ENCODE measurements at regions not wholly inside any gene's neighbourhood (a gene's known extent, or its start where the extent isn't known, plus 50 kb on each side); places are given as distances from the start of the nearest gene placed in this dataset.

DNA sequence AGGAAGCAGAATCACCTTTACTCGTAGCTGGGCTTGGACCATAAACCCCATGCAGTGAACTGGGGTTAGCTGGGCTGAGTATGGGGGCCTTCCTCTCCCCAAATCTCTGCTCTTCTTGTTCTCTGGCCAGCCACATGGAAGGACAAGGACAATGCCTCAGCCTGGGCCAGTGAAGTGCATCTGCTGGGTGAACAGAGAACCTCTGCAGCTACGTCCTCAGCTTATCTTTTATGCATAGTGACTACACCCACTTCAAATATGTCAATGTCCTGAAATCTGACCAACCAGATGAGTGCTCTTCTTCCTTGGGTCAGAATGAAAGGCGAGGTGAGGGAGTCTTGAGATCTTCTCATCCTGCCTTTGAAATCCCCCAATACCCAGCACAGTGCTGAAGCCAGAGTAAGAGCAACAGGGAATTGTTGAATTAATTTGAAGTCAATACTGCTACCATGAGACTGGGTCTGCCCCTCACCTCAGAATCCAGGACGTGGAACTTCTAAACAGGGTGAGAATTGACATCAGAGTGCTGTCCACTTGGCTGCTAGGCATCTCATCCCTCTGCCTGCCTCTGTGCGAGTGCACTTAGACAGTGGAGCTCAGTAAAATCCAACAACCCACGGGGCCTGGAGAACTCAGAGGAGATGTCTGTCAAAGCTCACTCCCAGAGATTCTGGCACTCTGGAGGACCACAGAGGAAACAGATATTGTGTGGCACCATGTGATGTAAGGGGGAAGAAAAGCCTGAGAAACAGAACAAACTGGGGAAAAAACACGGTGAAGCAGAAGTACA, 99.0 kb downstream of the IER5 start:
- Histone ChIP-seq H3K4me3 (ENCODE audit: low read depth, low read length) (no peak overlapping the region), H3K27me3 (ENCODE audit: control insufficient read depth, insufficient read depth, low read length) (peaks cover 5% of the 10 kb centered on the region), H3K36me3 (ENCODE audit: control insufficient read depth, insufficient read depth, low read length) (no peaks in the 10 kb centered on the region)
- TF ChIP-seq, protein P1, sequence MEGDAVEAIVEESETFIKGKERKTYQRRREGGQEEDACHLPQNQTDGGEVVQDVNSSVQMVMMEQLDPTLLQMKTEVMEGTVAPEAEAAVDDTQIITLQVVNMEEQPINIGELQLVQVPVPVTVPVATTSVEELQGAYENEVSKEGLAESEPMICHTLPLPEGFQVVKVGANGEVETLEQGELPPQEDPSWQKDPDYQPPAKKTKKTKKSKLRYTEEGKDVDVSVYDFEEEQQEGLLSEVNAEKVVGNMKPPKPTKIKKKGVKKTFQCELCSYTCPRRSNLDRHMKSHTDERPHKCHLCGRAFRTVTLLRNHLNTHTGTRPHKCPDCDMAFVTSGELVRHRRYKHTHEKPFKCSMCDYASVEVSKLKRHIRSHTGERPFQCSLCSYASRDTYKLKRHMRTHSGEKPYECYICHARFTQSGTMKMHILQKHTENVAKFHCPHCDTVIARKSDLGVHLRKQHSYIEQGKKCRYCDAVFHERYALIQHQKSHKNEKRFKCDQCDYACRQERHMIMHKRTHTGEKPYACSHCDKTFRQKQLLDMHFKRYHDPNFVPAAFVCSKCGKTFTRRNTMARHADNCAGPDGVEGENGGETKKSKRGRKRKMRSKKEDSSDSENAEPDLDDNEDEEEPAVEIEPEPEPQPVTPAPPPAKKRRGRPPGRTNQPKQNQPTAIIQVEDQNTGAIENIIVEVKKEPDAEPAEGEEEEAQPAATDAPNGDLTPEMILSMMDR (IDR thresholded peaks at IDR 0.05; ENCODE audit: insufficient read depth, low read length, severe bottlenecking) = no peak
- DNase-seq (ENCODE audit: low read depth) (no peak), FAIRE-seq (no peak)

DNA sequence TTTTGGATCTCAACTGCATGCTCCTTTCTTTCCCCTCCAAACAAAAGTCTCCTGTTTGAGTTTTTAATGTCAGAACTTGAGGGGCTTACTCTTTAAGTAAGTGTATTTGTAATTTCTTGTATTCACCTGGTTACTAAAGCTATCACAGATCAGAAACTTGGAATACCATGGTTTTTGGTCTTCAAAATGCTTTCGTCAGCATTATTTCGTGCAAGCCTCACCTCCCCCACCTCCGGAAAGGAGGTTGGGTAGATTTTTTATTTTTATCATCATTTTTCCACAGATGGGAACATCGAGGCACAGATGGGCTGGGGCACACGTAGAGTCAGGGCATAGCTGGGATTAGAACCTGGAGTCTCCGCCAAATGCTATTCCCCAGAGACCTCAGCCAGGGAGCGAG, 100.7 kb downstream of the IER5 start:
- FAIRE-seq (no peak), DNase-seq (ENCODE audit: low read depth) (no peak)
- no peaks in the 10 kb centered on the region for H3K36me3 ChIP-seq (ENCODE audit: control insufficient read depth, insufficient read depth, low read length)
- TF ChIP-seq, protein P1 (IDR thresholded peaks at IDR 0.05; ENCODE audit: insufficient read depth, low read length, severe bottlenecking) = no peak
- H3K4me3 ChIP-seq (ENCODE audit: low read depth, low read length) = no peak overlapping the region
- H3K27me3 ChIP-seq (ENCODE audit: control insufficient read depth, insufficient read depth, low read length) = peaks cover 5% of the 10 kb centered on the region

DNA sequence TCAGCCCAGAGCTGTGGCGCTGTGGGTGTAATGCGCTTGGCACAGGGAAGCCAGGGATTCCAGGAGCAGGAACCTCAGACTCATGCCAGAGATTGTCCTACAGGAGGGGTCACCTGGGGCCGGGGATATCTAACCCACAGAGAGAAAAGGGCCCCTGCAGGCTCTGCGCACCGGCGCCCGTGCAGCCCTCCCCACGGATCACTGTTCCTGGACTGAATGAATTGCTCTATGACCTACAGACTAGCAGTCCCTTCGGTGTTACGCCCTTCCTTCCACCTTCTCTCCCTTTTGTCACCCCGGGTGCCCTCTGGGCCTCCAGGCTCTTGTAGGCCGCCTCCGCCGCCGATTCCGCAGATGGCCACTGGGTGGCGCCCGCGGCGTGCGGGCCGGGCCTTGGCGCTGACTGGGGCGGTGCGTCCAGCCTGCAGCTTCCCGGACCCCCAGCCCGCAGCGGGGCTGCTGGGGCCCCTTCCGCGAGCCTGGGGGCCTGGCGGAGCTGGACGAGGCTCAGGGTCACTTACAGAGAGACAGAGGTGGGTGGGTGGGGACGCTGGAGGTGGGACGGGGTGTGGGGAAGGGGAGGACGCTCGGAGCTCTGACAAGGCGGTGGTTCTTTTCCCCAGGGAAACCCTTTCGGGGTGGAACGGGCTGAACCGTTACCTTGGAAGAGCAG, 101.3 kb downstream of the IER5 start:
- DNase-seq (ENCODE audit: low read depth) (peak; percentile 22), FAIRE-seq (no peak)
- Histone ChIP-seq H3K36me3 (ENCODE audit: control insufficient read depth, insufficient read depth, low read length) (no peaks in the 10 kb centered on the region), H3K4me3 (ENCODE audit: low read depth, low read length) (no peak overlapping the region), H3K27me3 (ENCODE audit: control insufficient read depth, insufficient read depth, low read length) (peaks cover 5% of the 10 kb centered on the region)
- TF ChIP-seq, protein P1 (IDR thresholded peaks at IDR 0.05; ENCODE audit: insufficient read depth, low read length, severe bottlenecking) = peak; percentile 98

DNA sequence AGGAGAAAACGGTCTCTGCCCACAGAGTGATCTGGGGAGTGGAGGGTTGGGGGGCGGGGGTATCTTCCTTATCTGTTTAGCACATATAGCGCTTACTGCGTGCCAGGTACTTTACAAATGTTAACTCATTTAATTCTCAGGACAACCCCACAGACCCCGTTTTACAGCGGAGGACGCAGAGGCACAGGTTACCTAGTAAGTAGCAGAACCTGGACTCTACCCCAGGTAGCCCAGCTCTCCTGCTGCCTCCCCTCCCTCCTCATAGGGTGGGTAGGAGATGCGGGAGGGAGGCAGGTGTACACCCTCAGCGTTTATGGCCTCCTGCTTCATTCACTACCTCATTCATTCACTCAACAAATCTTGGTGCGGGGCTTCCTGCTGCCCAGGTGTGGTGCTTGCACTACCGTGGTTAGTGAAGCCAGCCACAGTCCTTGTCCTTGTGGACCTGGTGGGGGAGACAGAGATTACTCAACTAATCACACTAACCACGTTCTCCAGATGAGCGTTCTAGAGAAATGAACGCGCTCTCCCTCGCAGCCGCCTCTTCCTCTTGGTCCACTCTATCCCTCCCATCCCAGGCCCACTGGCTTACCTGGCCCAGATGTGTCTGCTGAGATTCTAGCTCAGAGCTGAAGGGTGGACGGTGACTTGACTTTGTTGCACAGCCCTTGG, 102.0 kb downstream of the IER5 start:
- Histone ChIP-seq H3K27me3 (ENCODE audit: control insufficient read depth, insufficient read depth, low read length) (peaks cover 5% of the 10 kb centered on the region), H3K36me3 (ENCODE audit: control insufficient read depth, insufficient read depth, low read length) (no peaks in the 10 kb centered on the region), H3K4me3 (ENCODE audit: low read depth, low read length) (no peak overlapping the region)
- no peak for FAIRE-seq
- DNase-seq (ENCODE audit: low read depth) = no peak
- TF ChIP-seq, protein P1 (IDR thresholded peaks at IDR 0.05; ENCODE audit: insufficient read depth, low read length, severe bottlenecking) = no peak

DNA sequence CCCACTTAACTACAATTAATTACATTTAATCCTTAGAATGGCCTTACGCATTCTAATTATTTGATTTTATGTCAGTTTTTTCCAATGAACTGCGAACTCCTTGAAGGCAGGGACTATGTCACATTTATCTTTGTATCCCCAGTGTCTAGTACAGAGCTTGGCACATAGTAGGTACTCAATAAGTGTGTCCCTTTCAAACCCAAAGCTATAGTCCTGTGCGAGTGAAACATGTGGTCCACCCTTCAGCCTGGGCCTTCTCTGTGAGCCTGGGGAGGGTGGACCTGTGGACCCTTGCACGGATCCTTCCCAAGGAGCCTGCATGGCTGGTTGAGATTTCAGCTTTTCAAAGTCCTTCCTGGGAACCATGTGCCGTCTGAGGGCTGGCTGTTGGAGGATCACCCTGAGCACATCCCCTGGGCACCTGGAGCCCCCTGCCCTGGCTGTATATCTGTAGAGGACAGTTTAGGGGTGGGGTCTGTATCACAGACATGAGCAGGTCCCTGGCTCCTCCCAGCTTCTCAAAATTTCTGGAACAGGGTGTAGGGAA, 103.1 kb downstream of the IER5 start:
- FAIRE-seq = no peak
- H3K36me3 ChIP-seq (ENCODE audit: control insufficient read depth, insufficient read depth, low read length) = no peaks in the 10 kb centered on the region
- no peak for DNase-seq (ENCODE audit: low read depth)
- peaks cover 5% of the 10 kb centered on the region for H3K27me3 ChIP-seq (ENCODE audit: control insufficient read depth, insufficient read depth, low read length)
- TF ChIP-seq, protein P1 (IDR thresholded peaks at IDR 0.05; ENCODE audit: insufficient read depth, low read length, severe bottlenecking) = no peak
- H3K4me3 ChIP-seq (ENCODE audit: low read depth, low read length) = no peak overlapping the region

Measured in bronchial epithelial cell (primary cell).